Transverse colon (tissue), 4 donors: ENCODE measurements at regions not wholly inside any gene's neighbourhood (a gene's known extent, or its start where the extent isn't known, plus 50 kb on each side); places are given as distances from the start of the nearest gene placed in this dataset.
"Not testable (repeated sequence)": the region's sequence is repeated elsewhere in the genome, so short reads cannot be mapped to it uniquely, and the experiment has no call there.

ENCODE experiments used
- DNase-seq: peaks from one replicate; pipeline ENCODE4 v3.0.0-alpha.2; 2019
- H3K27ac ChIP-seq, 4 donors: fragments of 200-600 bp; sonication (generic); 2 replicates each; pipeline ENCODE4 v1.5.1; 2016 to 2018; ENCODE audit warnings: inconsistent platforms in 4 of 4
- H3K27me3 ChIP-seq: fragments of 200-600 bp; sonication (generic); 2 replicates; pipeline ENCODE4 v1.5.1; 2017; ENCODE audit warnings: inconsistent platforms
- H3K36me3 ChIP-seq, 4 donors: fragments of 200-600 bp; sonication (generic); 2 replicates each; pipeline ENCODE4 v1.5.1; 2017 to 2019; ENCODE audit warnings: inconsistent platforms in 4 of 4
- H3K4me1 ChIP-seq, 4 donors: fragments of 200-600 bp; sonication (generic); 2 replicates each; pipeline ENCODE4 v1.5.1; 2017 to 2020; ENCODE audit warnings: inconsistent platforms in 4 of 4
- H3K4me3 ChIP-seq, 4 donors: fragments of 200-600 bp; sonication (generic); 1 replicate in 1 of 4; 2 replicates in 3 of 4; pipeline versions ENCODE4 v1.5.1 to v1.6.1; 2017 to 2019; ENCODE audit warnings: inconsistent platforms in 4 of 4
- H3K9me3 ChIP-seq, 2 donors: fragments of 200-600 bp; sonication (generic); 2 replicates each; pipeline ENCODE4 v1.5.1; 2017 to 2019; ENCODE audit warnings: inconsistent platforms in 2 of 2
- EP300 ChIP-seq: sonication (generic); formaldehyde crosslinking; IDR thresholded peaks from one replicate; pipeline ENCODE4 v1.6.1; 2017; ENCODE audit warnings: antibody characterized with exemption, low read depth
- POLR2A ChIP-seq: fragments of 450-650 bp; IDR thresholded peaks from one replicate; pipeline ENCODE4 v1.6.1; 2016; ENCODE audit warnings: antibody characterized with exemption, mild to moderate bottlenecking, moderate library complexity
- POLR2AphosphoS5 ChIP-seq, 3 donors: sonication (generic); formaldehyde crosslinking; IDR thresholded peaks; one replicate each; pipeline ENCODE4 v1.6.1; 2016; ENCODE audit warnings: antibody characterized with exemption in 3 of 3
- WGBS, 2 donors: methylation state at CpG; one replicate each; pipeline ENCODE4 v1.1.5; 2018; ENCODE audit warnings: low coverage in 1 of 2; 5-methylcytosine and 5-hydroxymethylcytosine counted together
- in situ Hi-C, 4 donors: fragments of 200-750 bp; cut with MboI; loops; one replicate each; pipeline versions ENCODE4 v1.15.0 to v1.15.1; 2017; ENCODE audit warnings: low sequenced_read_pairs in 3 of 4, low pct_ligation_motif_present in 1 of 4, low pct_unique_long_range_greater_than_20kb in 1 of 4
- intact Hi-C: fragments of 100-400 bp; cut with DNase I; formaldehyde crosslinking; loops from one replicate; pipeline ENCODE4 v1.15.1; 2023; ENCODE audit warnings: low total_unique reads
- TF ChIP-seq, protein P1 (sequence below), 5 experiments: fragments of 200-600 bp in 3 of 5; fragments of 450-650 bp in 2 of 5; sonication (generic) in 3 of 5; IDR thresholded peaks; 1 replicate in 2 of 5; 2 replicates in 3 of 5; pipeline ENCODE4 v1.5.1; 2016 to 2017; ENCODE audit warnings: antibody characterized with exemption in 5 of 5, inconsistent platforms in 3 of 5, mild to moderate bottlenecking in 2 of 5, moderate library complexity in 1 of 5

DNA sequence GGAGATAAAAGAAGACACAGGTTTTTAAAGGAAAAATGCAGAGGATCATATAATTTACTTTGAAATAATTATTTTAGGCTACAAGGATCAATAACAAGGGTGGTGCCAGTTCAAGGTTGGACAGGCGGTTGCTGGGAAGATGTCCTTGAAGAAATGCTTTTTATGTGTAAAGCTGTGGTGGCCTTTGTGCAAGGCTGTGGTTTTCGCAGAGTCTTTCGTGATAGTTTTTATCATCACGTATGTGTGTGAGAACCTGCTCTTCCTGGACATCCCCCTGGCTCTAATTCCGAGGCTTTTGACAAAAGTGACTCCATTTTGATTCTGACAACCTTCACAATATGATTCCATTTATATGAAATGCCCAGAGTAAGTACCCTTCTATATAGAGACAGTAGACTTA lies 85.8 kb upstream of the COG2 start:
- in situ Hi-C loops (no loop called here), intact Hi-C loops (no loop called here)
- H3K36me3 ChIP-seq, result no peaks in the 10 kb centered on the region
- no peaks in the 10 kb centered on the region for H3K4me1 ChIP-seq
- TF ChIP-seq EP300, result no peak
- no peak for TF ChIP-seq POLR2AphosphoS5 (IDR thresholded peaks at IDR 0.05)
- no peak for TF ChIP-seq POLR2A
- TF ChIP-seq, protein P1, sequence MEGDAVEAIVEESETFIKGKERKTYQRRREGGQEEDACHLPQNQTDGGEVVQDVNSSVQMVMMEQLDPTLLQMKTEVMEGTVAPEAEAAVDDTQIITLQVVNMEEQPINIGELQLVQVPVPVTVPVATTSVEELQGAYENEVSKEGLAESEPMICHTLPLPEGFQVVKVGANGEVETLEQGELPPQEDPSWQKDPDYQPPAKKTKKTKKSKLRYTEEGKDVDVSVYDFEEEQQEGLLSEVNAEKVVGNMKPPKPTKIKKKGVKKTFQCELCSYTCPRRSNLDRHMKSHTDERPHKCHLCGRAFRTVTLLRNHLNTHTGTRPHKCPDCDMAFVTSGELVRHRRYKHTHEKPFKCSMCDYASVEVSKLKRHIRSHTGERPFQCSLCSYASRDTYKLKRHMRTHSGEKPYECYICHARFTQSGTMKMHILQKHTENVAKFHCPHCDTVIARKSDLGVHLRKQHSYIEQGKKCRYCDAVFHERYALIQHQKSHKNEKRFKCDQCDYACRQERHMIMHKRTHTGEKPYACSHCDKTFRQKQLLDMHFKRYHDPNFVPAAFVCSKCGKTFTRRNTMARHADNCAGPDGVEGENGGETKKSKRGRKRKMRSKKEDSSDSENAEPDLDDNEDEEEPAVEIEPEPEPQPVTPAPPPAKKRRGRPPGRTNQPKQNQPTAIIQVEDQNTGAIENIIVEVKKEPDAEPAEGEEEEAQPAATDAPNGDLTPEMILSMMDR (IDR thresholded peaks at IDR 0.05), result no peak
- no peak for DNase-seq
- no peak overlapping the region for H3K27ac ChIP-seq
- H3K4me3 ChIP-seq, result no peak overlapping the region
- 82 to 89% methylated on average over 5 of the region's 5 CpGs for WGBS, 2 donors
- H3K9me3 ChIP-seq, result no peaks in the 10 kb centered on the region
- no peaks in the 10 kb centered on the region for H3K27me3 ChIP-seq

- in situ Hi-C loops, result no loop called here
- no peaks in the 10 kb centered on the region for H3K36me3 ChIP-seq
- H3K4me1 ChIP-seq, result no peaks in the 10 kb centered on the region
- no peak overlapping the region for H3K4me3 ChIP-seq
- H3K27me3 ChIP-seq, result no peaks in the 10 kb centered on the region
- H3K27ac ChIP-seq, result no peak overlapping the region
- TF ChIP-seq EP300 (no peak), POLR2AphosphoS5 (IDR thresholded peaks at IDR 0.05) (no peak), POLR2A (no peak)
- TF ChIP-seq, protein P1 (IDR thresholded peaks at IDR 0.05), result no peak
- WGBS, 2 donors, result 50 to 67% methylated on average over 1 of the region's 1 CpG
- intact Hi-C loops, result no loop called here
- no peak for DNase-seq
- H3K9me3 ChIP-seq, result no peaks in the 10 kb centered on the region
Observed at GRCh38 chr1:230555814-230556213, 86.5 kb upstream of the COG2 start.

- Histone ChIP-seq H3K27ac (no peak overlapping the region), H3K36me3 (no peaks in the 10 kb centered on the region), H3K4me1 (no peaks in the 10 kb centered on the region), H3K9me3 (no peaks in the 10 kb centered on the region), H3K27me3 (no peaks in the 10 kb centered on the region), H3K4me3 (no peak overlapping the region)
- 70 to 74% methylated on average over 2 of the region's 2 CpGs for WGBS, 2 donors
- in situ Hi-C loops (no loop called here), intact Hi-C loops (no loop called here)
- no peak for DNase-seq
- TF ChIP-seq EP300 (no peak), POLR2AphosphoS5 (IDR thresholded peaks at IDR 0.05) (no peak), POLR2A (no peak)
- TF ChIP-seq, protein P1 (IDR thresholded peaks at IDR 0.05), result no peak
Observed at GRCh38 chr1:230552880-230553279, 89.4 kb upstream of the COG2 start.

- H3K4me3 ChIP-seq, intact Hi-C loops, DNase-seq, H3K27me3 ChIP-seq, in situ Hi-C loops, H3K4me1 ChIP-seq, H3K36me3 ChIP-seq, H3K27ac ChIP-seq, H3K9me3 ChIP-seq: not testable (repeated sequence)
- WGBS, 2 donors, result 65 to 81% methylated on average over 3 of the region's 3 CpGs
Observed at GRCh38 chr1:230550945-230551344, 91.3 kb upstream of the COG2 start.

- DNase-seq, result no peak
- no peaks in the 10 kb centered on the region for H3K4me1 ChIP-seq
- intact Hi-C loops, result no loop called here
- H3K36me3 ChIP-seq, result no peaks in the 10 kb centered on the region
- 30 to 50% methylated on average over 1 of the region's 1 CpG for WGBS, 2 donors
- no peak overlapping the region for H3K4me3 ChIP-seq
- H3K27ac ChIP-seq, result no peak overlapping the region
- H3K9me3 ChIP-seq, result no peaks in the 10 kb centered on the region
- H3K27me3 ChIP-seq, result no peaks in the 10 kb centered on the region
- TF ChIP-seq POLR2A (no peak), EP300 (no peak), POLR2AphosphoS5 (IDR thresholded peaks at IDR 0.05) (no peak)
- TF ChIP-seq, protein P1 (IDR thresholded peaks at IDR 0.05), result no peak
- in situ Hi-C loops, result no loop called here
Observed at GRCh38 chr1:230550428-230550827, 91.9 kb upstream of the COG2 start.
